ENCODE measurements at regions not wholly inside any gene's neighbourhood (a gene's known extent, or its start where the extent isn't known, plus 50 kb on each side); places are given as distances from the start of the nearest gene placed in this dataset.

- no peak for TF ChIP-seq CTCF (conservative IDR thresholded peaks at IDR 0.05 in 1 of 2, IDR thresholded peaks at IDR 0.05 in 1 of 2; ENCODE audit: low read depth in 1 of 2, low read length in 2 of 2)
- TF ChIP-seq EZH2 (IDR thresholded peaks at IDR 0.05; ENCODE audit: low read length, missing control alignments): no peak
Measured at GRCh38 chr15:95865330-95865739, 465.2 kb upstream of the NR2F2 start.

All from fibroblast of lung (primary cell).